HepG2 (cell line): ENCODE measurements at regions not wholly inside any gene's neighbourhood (a gene's known extent, or its start where the extent isn't known, plus 50 kb on each side); places are given as distances from the start of the nearest gene placed in this dataset.
A peak's percentile ranks its signal among the peaks of the same experiment; 100 is the strongest.

Experiments used
- ATAC-seq: fragments of 200-7000 bp; cut with Tn5 transposase; 3 replicates; pipeline ENCODE4 v1.9.1; 2020; ENCODE audit warnings: mild to moderate bottlenecking, moderate library complexity
- BruUV-seq: library from RNA; stranded (reverse); fragments of 400-500 nt; replicated peaks from 2 replicates; lab custom pipeline; 2021; lab: Mats Ljungman, UMichigan
- CTCF ChIA-PET: fragments of 300-600 bp; formaldehyde crosslinking; extraction: SDS; loops from one replicate; lab custom pipeline; 2021; ENCODE audit warnings: low total read pairs, inconsistent platforms, low intra/inter-chr PET ratio; lab: Yijun Ruan, JAX
- POLR2A ChIA-PET: fragments of 350-600 bp; sonication (Branson Sonifier 250); formaldehyde crosslinking; loops from one replicate; lab custom pipeline; 2020; ENCODE audit warnings: antibody characterized with exemption, inconsistent platforms; lab: Yijun Ruan, JAX
- DNase-seq: peaks from one replicate; pipeline ENCODE4 v3.0.0-alpha.2; 2015; ENCODE audit warnings: low spot score
- FAIRE-seq: peaks from 3 replicates; lab custom pipeline; 2011; peaks lifted over from hg19 to GRCh38; lab: Jason Lieb, UNC
- H2AFZ ChIP-seq: one replicate; pipeline ENCODE4 v1.6.1; 2011; ENCODE audit warnings: low read length, inconsistent platforms
- H3K27ac ChIP-seq: fragments of 300-600 bp; 3 replicates; pipeline ENCODE4 v1.8.0; 2011; ENCODE audit warnings: mixed run types, mild to moderate bottlenecking, mixed read lengths, low read length, inconsistent platforms; ENCODE audit not compliant: insufficient read depth; ENCODE audit errors: extremely low read length
- H3K27me3 ChIP-seq, 2 experiments: fragments of 200-600 bp in 1 of 2; 2 replicates in 1 of 2; 3 replicates in 1 of 2; pipeline versions ENCODE4 v1.6.0 to v1.8.0; 2011; ENCODE audit warnings: low read length in 2 of 2, mild to moderate bottlenecking in 2 of 2, moderate library complexity in 2 of 2, inconsistent platforms in 1 of 2; ENCODE audit not compliant: insufficient read depth in 2 of 2, control insufficient read depth in 1 of 2
- H3K36me3 ChIP-seq, 2 experiments: fragments of 200-600 bp in 1 of 2; replicated peaks in 1 of 2; 2 replicates in 1 of 2; 3 replicates in 1 of 2; pipeline versions ENCODE4 v1.5.1 to v1.8.0; 2011; ENCODE audit warnings: low read length in 2 of 2, inconsistent platforms in 1 of 2; ENCODE audit not compliant: insufficient read depth in 2 of 2, control insufficient read depth in 1 of 2
- H3K4me1 ChIP-seq: 2 replicates; pipeline ENCODE4 v1.5.1; 2012; ENCODE audit warnings: low read length, inconsistent platforms; ENCODE audit not compliant: insufficient read depth
- H3K4me2 ChIP-seq: 2 replicates; pipeline ENCODE4 v1.6.0; 2011; ENCODE audit warnings: low read depth, low read length, inconsistent platforms
- H3K4me3 ChIP-seq, 3 experiments: fragments of 200-600 bp in 1 of 3; sonication (generic), shearing (Covaris generic) in 1 of 3; replicated peaks in 1 of 3; 2 replicates each; pipeline ENCODE4 v1.5.1; 2011 to 2016; ENCODE audit warnings: low read length in 3 of 3, inconsistent platforms in 2 of 3, low read depth in 2 of 3, mild to moderate bottlenecking in 2 of 3, control low read depth in 1 of 3, mixed read lengths in 1 of 3; ENCODE audit not compliant: insufficient read depth in 1 of 3
- H3K79me2 ChIP-seq: one replicate; pipeline ENCODE4 v1.6.1; 2011; ENCODE audit warnings: low read length, inconsistent platforms; ENCODE audit not compliant: insufficient read depth
- H3K9ac ChIP-seq: 2 replicates; pipeline ENCODE4 v1.6.0; 2011; ENCODE audit warnings: mild to moderate bottlenecking, low read depth, low read length, inconsistent platforms; ENCODE audit not compliant: insufficient read depth
- H3K9me3 ChIP-seq: 2 replicates; pipeline ENCODE4 v1.5.1; 2012; ENCODE audit warnings: mild to moderate bottlenecking, low read length
- H4K20me1 ChIP-seq: 2 replicates; pipeline ENCODE4 v1.6.0; 2011; ENCODE audit warnings: inconsistent platforms, mild to moderate bottlenecking, low read length, moderate library complexity; ENCODE audit not compliant: insufficient read depth
- DMAP1 ChIP-seq: IDR thresholded peaks from 2 replicates; pipeline ENCODE4 v1.6.1; 2016
- FOXM1 ChIP-seq: sonication (generic); formaldehyde crosslinking; IDR thresholded peaks from 2 replicates; pipeline ENCODE4 v1.5.0; 2020; ENCODE audit warnings: missing genetic modification reagents
- KLF16 ChIP-seq, 2 experiments: sonication (generic) in 1 of 2; formaldehyde crosslinking in 1 of 2; IDR thresholded peaks; 2 replicates each; pipeline versions ENCODE4 v1.6.1 to v1.8.0; 2016 to 2023; ENCODE audit warnings: missing genetic modification reagents in 2 of 2, missing compliant biosample characterization in 1 of 2
- MAFF ChIP-seq: IDR thresholded peaks from 2 replicates; pipeline ENCODE4 v1.6.1; 2011; ENCODE audit warnings: low read depth, low read length, improper control_type of control experiment
- MAFK ChIP-seq, 2 experiments: IDR thresholded peaks in 1 of 2; conservative IDR thresholded peaks in 1 of 2; 2 replicates each; pipeline ENCODE4 v1.6.1; 2011; ENCODE audit warnings: improper control_type of control experiment in 2 of 2, low read length in 2 of 2
- ZMAT3 ChIP-seq: sonication (generic); formaldehyde crosslinking; conservative IDR thresholded peaks from 2 replicates; pipeline ENCODE4 v1.7.0; 2021; ENCODE audit warnings: missing genetic modification reagents
- WGBS: methylation state at CpG from one replicate; pipeline ENCODE4 v1.1.6; 2017; ENCODE audit warnings: low lambda C conversion rate; 5-methylcytosine and 5-hydroxymethylcytosine counted together
- in situ Hi-C: cut with HindIII; loops from 2 replicates; pipeline ENCODE4 v1.10.0; 2017; ENCODE audit warnings: low pct_unique_long_range_greater_than_20kb; ENCODE audit not compliant: extremely low pct_ligation_motif_present
- intact Hi-C: fragments of 100-400 bp; cut with micrococcal nuclease; formaldehyde crosslinking; loops from one replicate; pipeline ENCODE4 v1.10.0; 2022; ENCODE audit not compliant: unreplicated experiment
- TF ChIP-seq, protein P1 (sequence below): sonication (generic); formaldehyde crosslinking; IDR thresholded peaks from 2 replicates; pipeline ENCODE4 v1.4.0; 2020; ENCODE audit warnings: missing genetic modification reagents, borderline replicate concordance

DNA sequence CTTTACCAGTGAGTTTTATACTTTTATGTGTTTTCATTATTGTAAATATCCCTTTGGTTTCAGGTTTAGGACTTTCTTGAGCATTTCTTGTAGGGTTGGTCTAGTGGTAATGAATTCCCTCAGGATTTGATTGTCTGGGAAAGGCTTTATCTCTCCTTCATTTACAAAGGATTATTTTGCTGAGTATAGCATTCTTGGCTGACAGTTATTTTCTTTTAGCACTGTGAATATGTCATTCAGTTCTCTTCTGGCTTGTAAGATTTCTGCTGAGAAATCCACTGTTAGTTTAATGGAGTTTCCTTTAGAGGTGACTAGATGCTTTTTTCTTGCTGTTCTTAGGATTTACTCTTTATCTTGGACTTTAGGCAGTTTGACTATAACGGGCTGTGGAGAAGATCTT, 373.9 kb downstream of the TSN start:
- DNase-seq (no peak), FAIRE-seq (no peak), ATAC-seq (no peak)
- in situ Hi-C loops, result no loop called here
- Histone ChIP-seq H3K4me1 (no peaks in the 10 kb centered on the region; the same call in 1 of the 2 replicates), H4K20me1 (no peaks in the 10 kb centered on the region), H3K9ac (no peak overlapping the region), H3K79me2 (no peaks in the 10 kb centered on the region), H3K27me3 (no peaks in the 10 kb centered on the region), H3K4me2 (no peak overlapping the region), H3K9me3 (peaks cover 38% of the 10 kb centered on the region), H3K27ac (no peak overlapping the region), H3K36me3 (no peaks in the 10 kb centered on the region), H2AFZ (no peak overlapping the region), H3K4me3 (no peak overlapping the region)
- BruUV-seq, result no TSS peak
- TF ChIP-seq KLF16 (CRISPR knock-in tag; IDR thresholded peaks at IDR 0.05) (no peak), ZMAT3 (CRISPR knock-in tag) (no peak), FOXM1 (CRISPR knock-in tag) (no peak), DMAP1 (no peak), MAFK (conservative IDR thresholded peaks at IDR 0.05 in 1 of 2, IDR thresholded peaks at IDR 0.05 in 1 of 2; ENCODE audit: low read length in 2 of 2) (peak; percentile 67 to 88), MAFF (peak; percentile 66)
- TF ChIP-seq, protein P1, sequence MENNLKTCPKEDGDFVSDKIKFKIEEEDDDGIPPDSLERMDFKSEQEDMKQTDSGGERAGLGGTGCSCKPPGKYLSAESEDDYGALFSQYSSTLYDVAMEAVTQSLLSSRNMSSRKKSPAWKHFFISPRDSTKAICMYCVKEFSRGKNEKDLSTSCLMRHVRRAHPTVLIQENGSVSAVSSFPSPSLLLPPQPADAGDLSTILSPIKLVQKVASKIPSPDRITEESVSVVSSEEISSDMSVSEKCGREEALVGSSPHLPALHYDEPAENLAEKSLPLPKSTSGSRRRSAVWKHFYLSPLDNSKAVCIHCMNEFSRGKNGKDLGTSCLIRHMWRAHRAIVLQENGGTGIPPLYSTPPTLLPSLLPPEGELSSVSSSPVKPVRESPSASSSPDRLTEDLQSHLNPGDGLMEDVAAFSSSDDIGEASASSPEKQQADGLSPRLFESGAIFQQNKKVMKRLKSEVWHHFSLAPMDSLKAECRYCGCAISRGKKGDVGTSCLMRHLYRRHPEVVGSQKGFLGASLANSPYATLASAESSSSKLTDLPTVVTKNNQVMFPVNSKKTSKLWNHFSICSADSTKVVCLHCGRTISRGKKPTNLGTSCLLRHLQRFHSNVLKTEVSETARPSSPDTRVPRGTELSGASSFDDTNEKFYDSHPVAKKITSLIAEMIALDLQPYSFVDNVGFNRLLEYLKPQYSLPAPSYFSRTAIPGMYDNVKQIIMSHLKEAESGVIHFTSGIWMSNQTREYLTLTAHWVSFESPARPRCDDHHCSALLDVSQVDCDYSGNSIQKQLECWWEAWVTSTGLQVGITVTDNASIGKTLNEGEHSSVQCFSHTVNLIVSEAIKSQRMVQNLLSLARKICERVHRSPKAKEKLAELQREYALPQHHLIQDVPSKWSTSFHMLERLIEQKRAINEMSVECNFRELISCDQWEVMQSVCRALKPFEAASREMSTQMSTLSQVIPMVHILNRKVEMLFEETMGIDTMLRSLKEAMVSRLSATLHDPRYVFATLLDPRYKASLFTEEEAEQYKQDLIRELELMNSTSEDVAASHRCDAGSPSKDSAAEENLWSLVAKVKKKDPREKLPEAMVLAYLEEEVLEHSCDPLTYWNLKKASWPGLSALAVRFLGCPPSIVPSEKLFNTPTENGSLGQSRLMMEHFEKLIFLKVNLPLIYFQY (CRISPR knock-in tag), result no peak
- CTCF ChIA-PET, result no interaction called here
- intact Hi-C loops, result no loop called here
- POLR2A ChIA-PET, result no interaction called here
- WGBS, result 24% methylated on average over 1 of the region's 1 CpG
